ENCODE measurements at regions not wholly inside any gene's neighbourhood (a gene's known extent, or its start where the extent isn't known, plus 50 kb on each side); places are given as distances from the start of the nearest gene placed in this dataset.
"Not testable (repeated sequence)": the region's sequence is repeated elsewhere in the genome, so short reads cannot be mapped to it uniquely, and the experiment has no call there.

DNA sequence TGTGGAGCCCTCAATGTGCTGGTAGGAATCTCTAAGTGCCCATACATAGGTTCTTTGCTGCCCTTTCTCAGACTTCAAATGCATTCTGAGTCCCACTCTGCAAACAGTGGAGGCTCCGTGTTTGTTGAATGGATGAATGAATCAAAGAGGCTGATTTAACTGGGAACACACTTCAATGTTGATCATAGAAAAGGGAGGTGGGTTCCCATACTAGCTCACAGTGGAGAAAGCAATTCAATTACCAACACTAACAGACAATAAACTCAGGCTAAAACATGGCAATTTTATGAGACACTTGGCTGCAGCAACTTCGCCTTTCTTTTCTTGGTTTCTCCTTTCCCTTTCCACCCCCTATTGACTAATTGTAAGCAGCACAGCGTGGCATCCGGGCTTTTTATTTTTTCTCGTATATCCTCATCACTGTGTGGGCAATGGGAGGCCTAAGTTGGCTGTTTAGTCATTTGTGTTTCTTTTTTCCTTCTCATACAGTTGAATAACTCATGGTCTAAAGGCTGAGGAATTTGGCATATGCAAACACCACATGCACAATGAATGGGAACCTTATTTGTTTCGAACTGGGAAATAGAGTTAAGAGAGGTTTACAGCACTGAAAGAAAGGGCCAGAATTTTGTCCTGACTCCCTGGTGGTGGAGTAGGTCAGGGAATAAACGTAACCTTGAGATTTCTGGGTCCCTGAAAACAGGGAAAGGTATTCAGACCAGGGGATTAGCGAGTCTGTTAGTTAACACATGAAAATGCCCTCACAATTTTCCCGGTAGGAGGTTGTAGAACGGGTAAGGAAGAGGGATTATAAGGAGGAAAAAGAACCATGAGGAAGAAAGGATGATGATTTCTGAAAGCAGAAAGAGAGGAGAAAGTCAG lies 858.5 kb downstream of the KCNMA1 start:
- 97% methylated on average over 6 of the region's 10 CpGs for WGBS (ENCODE audit: insufficient coverage)
- DNase-seq, result no peak
- H3K9me3 ChIP-seq (ENCODE audit: control extremely low read depth in 1 of 5, control insufficient read depth in 4 of 5, insufficient read depth in 2 of 5, low read depth in 1 of 5, low read length in 4 of 5), result peaks cover 3 to 26% (median 7%) of the 10 kb centered on the region in 5 experiments
- H3K4me3 ChIP-seq (ENCODE audit: control insufficient read depth in 1 of 7, extremely low read depth in 1 of 7, insufficient read depth in 4 of 7, low read depth in 2 of 7, low read length in 6 of 7), result no peak overlapping the region
- ChIA-PET POLR2A (no interaction called here), CTCF (no interaction called here)
- no peaks in the 10 kb centered on the region for H3K36me3 ChIP-seq (ENCODE audit: control insufficient read depth in 4 of 4, insufficient read depth in 4 of 4, low read length in 3 of 4)
- no peak overlapping the region for H3K27ac ChIP-seq (ENCODE audit: insufficient read depth in 1 of 2, low read depth in 1 of 2, low read length in 2 of 2, poor library complexity in 1 of 2, severe bottlenecking in 2 of 2)
- no peaks in the 10 kb centered on the region for H3K4me1 ChIP-seq (ENCODE audit: control extremely low read depth in 1 of 4, control insufficient read depth in 4 of 4, insufficient read depth in 4 of 4, low read length in 3 of 4)
- H3K27me3 ChIP-seq (replicated peaks in 2 of 5; ENCODE audit: control insufficient read depth in 4 of 5, insufficient read depth in 5 of 5, low read length in 4 of 5), result no peaks in the 10 kb centered on the region

DNA sequence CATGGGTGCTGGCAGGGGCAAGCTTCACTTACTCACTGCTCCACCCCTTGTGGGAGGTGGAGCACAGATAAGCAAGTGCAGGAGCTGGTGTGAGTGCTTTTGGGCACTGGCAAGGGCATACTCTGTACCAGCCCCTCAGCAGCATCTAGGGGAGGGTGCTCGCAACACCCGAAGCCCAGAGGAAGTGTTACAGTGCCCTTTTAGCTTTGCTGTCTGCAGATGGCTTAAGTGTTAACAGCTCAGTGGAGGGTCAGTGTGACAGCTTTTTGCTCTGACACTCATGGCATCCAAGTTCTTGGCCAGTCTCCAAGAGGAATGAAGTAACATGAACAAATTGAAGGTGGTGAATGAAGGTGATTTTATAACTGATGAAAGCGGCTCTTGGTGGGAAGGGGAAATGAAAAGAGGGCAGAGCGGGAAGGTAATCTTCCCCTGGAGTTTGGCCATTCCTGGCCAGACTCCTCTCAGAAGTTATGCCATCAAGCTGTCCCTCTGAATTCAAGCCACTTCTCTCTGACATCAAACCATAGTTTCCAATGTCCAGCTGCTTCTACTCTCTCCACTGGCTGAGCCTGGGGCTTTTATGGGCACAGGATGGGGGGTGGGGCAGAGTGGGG lies 862.5 kb downstream of the KCNMA1 start:
- POLR2A ChIA-PET, result no interaction called here
- CTCF ChIA-PET, result no interaction called here
- no peaks in the 10 kb centered on the region for H3K4me1 ChIP-seq (ENCODE audit: control extremely low read depth in 1 of 4, control insufficient read depth in 4 of 4, insufficient read depth in 4 of 4, low read length in 3 of 4)
- peaks cover 3 to 16% (median 7%) of the 10 kb centered on the region in 5 experiments for H3K9me3 ChIP-seq (ENCODE audit: control extremely low read depth in 1 of 5, control insufficient read depth in 4 of 5, insufficient read depth in 2 of 5, low read depth in 1 of 5, low read length in 4 of 5)
- no peak overlapping the region for H3K27ac ChIP-seq (ENCODE audit: insufficient read depth in 1 of 2, low read depth in 1 of 2, low read length in 2 of 2, poor library complexity in 1 of 2, severe bottlenecking in 2 of 2)
- WGBS (ENCODE audit: insufficient coverage), result 95% methylated on average over 4 of the region's 4 CpGs
- no peaks in the 10 kb centered on the region for H3K36me3 ChIP-seq (ENCODE audit: control insufficient read depth in 4 of 4, insufficient read depth in 4 of 4, low read length in 3 of 4)
- DNase-seq, result no peak
- H3K27me3 ChIP-seq (replicated peaks in 2 of 5; ENCODE audit: control insufficient read depth in 4 of 5, insufficient read depth in 5 of 5, low read length in 4 of 5), result no peaks in the 10 kb centered on the region
- H3K4me3 ChIP-seq (ENCODE audit: control insufficient read depth in 1 of 7, extremely low read depth in 1 of 7, insufficient read depth in 4 of 7, low read depth in 2 of 7, low read length in 6 of 7), result no peak overlapping the region

DNA sequence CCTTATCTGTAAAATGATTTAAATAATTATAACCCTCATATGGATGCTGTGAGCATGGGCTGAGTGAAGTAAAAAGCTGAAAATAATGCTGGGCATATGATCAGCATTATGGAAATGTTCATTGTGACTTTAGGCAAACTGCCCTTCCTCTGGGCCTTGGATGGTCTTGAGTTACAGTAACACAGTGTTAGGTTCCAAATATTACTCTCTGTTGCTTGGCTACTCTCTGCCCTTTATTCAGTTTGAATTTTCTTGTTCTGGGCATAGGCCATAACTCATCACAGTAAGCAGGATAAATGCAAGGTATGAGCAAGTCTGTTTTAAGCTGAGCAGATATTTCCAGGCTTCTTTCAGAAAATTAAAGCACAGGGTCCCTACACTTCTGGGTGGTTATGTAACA lies 868.0 kb downstream of the KCNMA1 start:
- H3K27ac ChIP-seq (ENCODE audit: insufficient read depth in 1 of 2, low read depth in 1 of 2, low read length in 2 of 2, poor library complexity in 1 of 2, severe bottlenecking in 2 of 2), result no peak overlapping the region
- no peaks in the 10 kb centered on the region for H3K27me3 ChIP-seq (replicated peaks in 2 of 5; ENCODE audit: control insufficient read depth in 4 of 5, insufficient read depth in 5 of 5, low read length in 4 of 5)
- CTCF ChIA-PET, result no interaction called here
- DNase-seq, result no peak
- H3K9me3 ChIP-seq (ENCODE audit: control extremely low read depth in 1 of 5, control insufficient read depth in 4 of 5, insufficient read depth in 2 of 5, low read depth in 1 of 5, low read length in 4 of 5), result peaks cover 0 to 3% (median 3%) of the 10 kb centered on the region in 5 experiments
- no peak overlapping the region for H3K4me3 ChIP-seq (ENCODE audit: control insufficient read depth in 1 of 7, extremely low read depth in 1 of 7, insufficient read depth in 4 of 7, low read depth in 2 of 7, low read length in 6 of 7)
- H3K4me1 ChIP-seq (ENCODE audit: control extremely low read depth in 1 of 4, control insufficient read depth in 4 of 4, insufficient read depth in 4 of 4, low read length in 3 of 4), result no peaks in the 10 kb centered on the region
- no peaks in the 10 kb centered on the region for H3K36me3 ChIP-seq (ENCODE audit: control insufficient read depth in 4 of 4, insufficient read depth in 4 of 4, low read length in 3 of 4)
- POLR2A ChIA-PET, result no interaction called here

DNA sequence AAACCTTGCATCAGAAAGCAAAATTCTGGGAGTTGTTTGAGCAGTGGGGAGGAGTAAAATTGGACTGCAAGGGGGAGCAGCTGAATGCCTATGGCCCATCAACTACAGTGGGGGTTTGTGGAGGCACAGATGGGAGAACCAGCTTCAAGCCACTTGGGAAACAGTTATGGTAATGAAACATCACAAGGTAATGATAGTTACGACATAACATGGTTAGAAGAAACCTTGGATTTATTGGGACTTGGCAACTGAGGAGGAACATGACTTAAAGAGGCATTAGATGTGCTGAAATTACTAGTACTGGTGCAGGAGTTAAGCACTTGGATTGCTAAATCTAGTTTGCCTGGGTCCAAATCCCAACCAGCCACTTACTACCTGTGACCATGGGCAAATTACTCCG lies 868.4 kb downstream of the KCNMA1 start:
- no CpG with 5 or more reads among the region's 2 CpGs for whole genome bisulfite sequencing (ENCODE audit: insufficient coverage)
- ChIA-PET POLR2A (no interaction called here), CTCF (no interaction called here)
- Histone ChIP-seq H3K9me3 (ENCODE audit: control extremely low read depth in 1 of 5, control insufficient read depth in 4 of 5, insufficient read depth in 2 of 5, low read depth in 1 of 5, low read length in 4 of 5) (peaks cover 0 to 3% (median 0%) of the 10 kb centered on the region in 5 experiments), H3K36me3 (ENCODE audit: control insufficient read depth in 4 of 4, insufficient read depth in 4 of 4, low read length in 3 of 4) (no peaks in the 10 kb centered on the region), H3K27ac (ENCODE audit: insufficient read depth in 1 of 2, low read depth in 1 of 2, low read length in 2 of 2, poor library complexity in 1 of 2, severe bottlenecking in 2 of 2) (no peak overlapping the region), H3K4me1 (ENCODE audit: control extremely low read depth in 1 of 4, control insufficient read depth in 4 of 4, insufficient read depth in 4 of 4, low read length in 3 of 4) (no peaks in the 10 kb centered on the region), H3K27me3 (replicated peaks in 2 of 5; ENCODE audit: control insufficient read depth in 4 of 5, insufficient read depth in 5 of 5, low read length in 4 of 5) (no peaks in the 10 kb centered on the region), H3K4me3 (ENCODE audit: control insufficient read depth in 1 of 7, extremely low read depth in 1 of 7, insufficient read depth in 4 of 7, low read depth in 2 of 7, low read length in 6 of 7) (no peak overlapping the region)
- DNase-seq, result no peak

GRCh38 chr10:76766682-76767081 lies 870.9 kb downstream of the KCNMA1 start:
- no peak overlapping the region for H3K4me3 ChIP-seq (ENCODE audit: control insufficient read depth in 1 of 7, extremely low read depth in 1 of 7, insufficient read depth in 4 of 7, low read depth in 2 of 7, low read length in 6 of 7)
- DNase-seq, result no peak
- no peak overlapping the region for H3K27ac ChIP-seq (ENCODE audit: insufficient read depth in 1 of 2, low read depth in 1 of 2, low read length in 2 of 2, poor library complexity in 1 of 2, severe bottlenecking in 2 of 2)
- no peaks in the 10 kb centered on the region for H3K36me3 ChIP-seq (ENCODE audit: control insufficient read depth in 4 of 4, insufficient read depth in 4 of 4, low read length in 3 of 4)
- no peaks in the 10 kb centered on the region for H3K27me3 ChIP-seq (replicated peaks in 2 of 5; ENCODE audit: control insufficient read depth in 4 of 5, insufficient read depth in 5 of 5, low read length in 4 of 5)
- H3K9me3 ChIP-seq (ENCODE audit: control extremely low read depth in 1 of 5, control insufficient read depth in 4 of 5, insufficient read depth in 2 of 5, low read depth in 1 of 5, low read length in 4 of 5), result peaks cover 0 to 1% (median 0%) of the 10 kb centered on the region in 5 experiments
- H3K4me1 ChIP-seq (ENCODE audit: control extremely low read depth in 1 of 4, control insufficient read depth in 4 of 4, insufficient read depth in 4 of 4, low read length in 3 of 4), result no peaks in the 10 kb centered on the region
- 96% methylated on average over 5 of the region's 7 CpGs for WGBS (ENCODE audit: insufficient coverage)
- ChIA-PET CTCF (no interaction called here), POLR2A (no interaction called here)

GRCh38 chr10:76764921-76765320 lies 872.7 kb downstream of the KCNMA1 start:
- CTCF ChIA-PET; H3K4me1 ChIP-seq (ENCODE audit: control extremely low read depth in 1 of 4, control insufficient read depth in 4 of 4, insufficient read depth in 4 of 4, low read length in 3 of 4); POLR2A ChIA-PET; H3K9me3 ChIP-seq (ENCODE audit: control extremely low read depth in 1 of 5, control insufficient read depth in 4 of 5, insufficient read depth in 2 of 5, low read depth in 1 of 5, low read length in 4 of 5); H3K27me3 ChIP-seq (replicated peaks in 2 of 5; ENCODE audit: control insufficient read depth in 4 of 5, insufficient read depth in 5 of 5, low read length in 4 of 5); H3K4me3 ChIP-seq (ENCODE audit: control insufficient read depth in 1 of 7, extremely low read depth in 1 of 7, insufficient read depth in 4 of 7, low read depth in 2 of 7, low read length in 6 of 7); H3K27ac ChIP-seq (ENCODE audit: insufficient read depth in 1 of 2, low read depth in 1 of 2, low read length in 2 of 2, poor library complexity in 1 of 2, severe bottlenecking in 2 of 2); H3K36me3 ChIP-seq (ENCODE audit: control insufficient read depth in 4 of 4, insufficient read depth in 4 of 4, low read length in 3 of 4); DNase-seq: not testable (repeated sequence)
- 97% methylated on average over 2 of the region's 3 CpGs for WGBS (ENCODE audit: insufficient coverage)

DNA sequence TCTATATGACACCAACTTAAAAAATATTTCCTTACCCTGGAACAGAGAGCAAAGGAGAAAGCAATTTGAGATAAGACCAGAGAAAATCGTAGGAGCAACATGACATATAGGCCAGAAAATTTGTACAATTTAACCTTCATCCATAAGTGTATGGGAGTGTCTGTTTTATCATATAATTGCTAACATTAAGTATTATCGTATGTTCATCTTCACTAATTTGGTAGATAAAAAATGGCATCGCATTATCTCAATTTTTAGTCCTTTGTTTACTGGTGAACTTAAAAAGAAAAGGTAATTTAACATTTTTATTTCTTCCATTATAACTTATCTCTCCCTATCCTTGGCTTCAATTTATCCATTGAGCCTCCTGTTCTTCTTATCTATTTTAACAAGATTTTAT lies 873.4 kb downstream of the KCNMA1 start:
- H3K4me1 ChIP-seq (ENCODE audit: control extremely low read depth in 1 of 4, control insufficient read depth in 4 of 4, insufficient read depth in 4 of 4, low read length in 3 of 4), result no peaks in the 10 kb centered on the region
- no peaks in the 10 kb centered on the region for H3K36me3 ChIP-seq (ENCODE audit: control insufficient read depth in 4 of 4, insufficient read depth in 4 of 4, low read length in 3 of 4)
- CTCF ChIA-PET, result no interaction called here
- WGBS (ENCODE audit: insufficient coverage), result no CpG with 5 or more reads among the region's 3 CpGs
- H3K27ac ChIP-seq (ENCODE audit: insufficient read depth in 1 of 2, low read depth in 1 of 2, low read length in 2 of 2, poor library complexity in 1 of 2, severe bottlenecking in 2 of 2), result no peak overlapping the region
- H3K9me3 ChIP-seq (ENCODE audit: control extremely low read depth in 1 of 5, control insufficient read depth in 4 of 5, insufficient read depth in 2 of 5, low read depth in 1 of 5, low read length in 4 of 5), result no peaks in the 10 kb centered on the region
- no peak overlapping the region for H3K4me3 ChIP-seq (ENCODE audit: control insufficient read depth in 1 of 7, extremely low read depth in 1 of 7, insufficient read depth in 4 of 7, low read depth in 2 of 7, low read length in 6 of 7)
- POLR2A ChIA-PET, result no interaction called here
- no peak for DNase-seq
- no peaks in the 10 kb centered on the region for H3K27me3 ChIP-seq (replicated peaks in 2 of 5; ENCODE audit: control insufficient read depth in 4 of 5, insufficient read depth in 5 of 5, low read length in 4 of 5)

Data from common myeloid progenitor, CD34-positive (primary cell).